OCI-LY3 (cell line): ENCODE measurements at regions not wholly inside any gene's neighbourhood (a gene's known extent, or its start where the extent isn't known, plus 50 kb on each side); places are given as distances from the start of the nearest gene placed in this dataset.
"Not testable (repeated sequence)": the region's sequence is repeated elsewhere in the genome, so short reads cannot be mapped to it uniquely, and the experiment has no call there.

ENCODE experiments used
- H2AFZ ChIP-seq: fragments of 200-600, 300-600 bp; shearing (Covaris generic); 2 replicates; pipeline ENCODE4 v1.6.0; 2014; ENCODE audit warnings: antibody characterized with exemption, low read depth, low read length
- H3K27ac ChIP-seq: fragments of 200-600, 300-600 bp; sonication (generic); 2 replicates; pipeline ENCODE4 v1.5.1; 2014; ENCODE audit warnings: mild to moderate bottlenecking, low read length, moderate library complexity, mixed read lengths
- H3K27me3 ChIP-seq: fragments of 200-600, 300-600 bp; sonication (generic); 2 replicates; pipeline ENCODE4 v1.6.1; 2014; ENCODE audit warnings: low read depth, low read length, mixed read lengths
- H3K36me3 ChIP-seq: fragments of 200-600, 300-600 bp; sonication (generic); replicated peaks from 2 replicates; pipeline ENCODE3; 2014; ENCODE audit warnings: low read depth, low read length, mixed read lengths
- H3K4me1 ChIP-seq: fragments of 300-600, 200-600 bp; sonication (generic); 2 replicates; pipeline ENCODE4 v1.6.1; 2014; ENCODE audit warnings: low read length, mixed read lengths
- H3K4me2 ChIP-seq: fragments of 200-600, 300-600 bp; sonication (generic); 2 replicates; pipeline ENCODE4 v1.6.1; 2014; ENCODE audit warnings: low read length, mixed read lengths
- H3K4me3 ChIP-seq: fragments of 300-600, 200-600 bp; sonication (generic); 2 replicates; pipeline ENCODE4 v1.5.1; 2014; ENCODE audit warnings: antibody characterized with exemption, mild to moderate bottlenecking, low read length, moderate library complexity
- H3K79me2 ChIP-seq: fragments of 300-600, 200-600 bp; shearing (Covaris generic); 2 replicates; pipeline ENCODE4 v1.6.1; 2014; ENCODE audit warnings: mild to moderate bottlenecking, low read length, mixed read lengths
- H3K9ac ChIP-seq: fragments of 300-600, 200-600 bp; shearing (Covaris generic); 2 replicates; pipeline ENCODE4 v1.6.0; 2014; ENCODE audit warnings: mild to moderate bottlenecking, low read length, moderate library complexity
- H3K9me3 ChIP-seq: fragments of 200-600, 300-600 bp; shearing (Covaris generic); 2 replicates; pipeline ENCODE4 v1.6.1; 2014; ENCODE audit warnings: low read length, mixed read lengths; ENCODE audit not compliant: insufficient read depth
- H4K20me1 ChIP-seq: fragments of 200-600, 300-600 bp; sonication (generic); 2 replicates; pipeline ENCODE4 v1.6.1; 2016; ENCODE audit warnings: low read length, mixed read lengths; ENCODE audit not compliant: insufficient read depth
- CTCF ChIP-seq: fragments of 200-600, 300-600 bp; sonication (generic); IDR thresholded peaks from 2 replicates; pipeline ENCODE4 v1.5.1; 2014; ENCODE audit warnings: antibody characterized with exemption, low read length, low read depth
- EZH2phosphoT487 ChIP-seq: fragments of 200-600 bp; shearing (Covaris generic); IDR thresholded peaks from 2 replicates; pipeline ENCODE4 v1.6.1; 2018; ENCODE audit warnings: antibody characterized with exemption, mixed run types, low read depth

GRCh38 chr3:74905478-74905877 is 291.0 kb upstream of the CNTN3 start:
- H3K4me3 ChIP-seq, result no peak overlapping the region
- H3K79me2 ChIP-seq, result no peaks in the 10 kb centered on the region
- H3K4me1 ChIP-seq, result no peaks in the 10 kb centered on the region

GRCh38 chr3:74904646-74905045 is 290.2 kb upstream of the CNTN3 start:
- H3K9me3 ChIP-seq, result no peaks in the 10 kb centered on the region
- no peaks in the 10 kb centered on the region for H3K27me3 ChIP-seq
- no peak overlapping the region for H3K27ac ChIP-seq
- H3K79me2 ChIP-seq, result no peaks in the 10 kb centered on the region
- no peaks in the 10 kb centered on the region for H4K20me1 ChIP-seq
- no peak overlapping the region for H2AFZ ChIP-seq
- no peak overlapping the region for H3K9ac ChIP-seq
- TF ChIP-seq EZH2phosphoT487 (no peak), CTCF (no peak)
- H3K4me2 ChIP-seq, result no peak overlapping the region
- no peaks in the 10 kb centered on the region for H3K4me1 ChIP-seq
- H3K36me3 ChIP-seq, result no peaks in the 10 kb centered on the region
- H3K4me3 ChIP-seq, result no peak overlapping the region

More at GRCh38 chr3:74905478-74905877, 291.0 kb upstream of the CNTN3 start:
- no peak overlapping the region for H3K4me2 ChIP-seq
- H4K20me1 ChIP-seq, result no peaks in the 10 kb centered on the region
- H2AFZ ChIP-seq, result no peak overlapping the region
- H3K36me3 ChIP-seq, result no peaks in the 10 kb centered on the region
- TF ChIP-seq EZH2phosphoT487 (no peak), CTCF (no peak)
- no peak overlapping the region for H3K27ac ChIP-seq
- H3K9me3 ChIP-seq, result no peaks in the 10 kb centered on the region
- no peak overlapping the region for H3K9ac ChIP-seq
- H3K27me3 ChIP-seq, result no peaks in the 10 kb centered on the region

GRCh38 chr3:74899796-74900516 is 285.5 kb upstream of the CNTN3 start:
- H3K27ac ChIP-seq, H3K79me2 ChIP-seq, H3K4me2 ChIP-seq, H3K9ac ChIP-seq, H3K9me3 ChIP-seq, H3K36me3 ChIP-seq, H4K20me1 ChIP-seq, H3K4me3 ChIP-seq, H2AFZ ChIP-seq, H3K27me3 ChIP-seq, H3K4me1 ChIP-seq: not testable (repeated sequence)

- no peak overlapping the region for H2AFZ ChIP-seq
- no peaks in the 10 kb centered on the region for H3K79me2 ChIP-seq
- no peak overlapping the region for H3K4me2 ChIP-seq
- no peaks in the 10 kb centered on the region for H3K9me3 ChIP-seq
- H3K36me3 ChIP-seq, result no peaks in the 10 kb centered on the region
- H3K27me3 ChIP-seq, result no peaks in the 10 kb centered on the region
- no peak overlapping the region for H3K27ac ChIP-seq
- no peaks in the 10 kb centered on the region for H4K20me1 ChIP-seq
- H3K9ac ChIP-seq, result no peak overlapping the region
- H3K4me1 ChIP-seq, result no peaks in the 10 kb centered on the region
- peak; percentile 31 for TF ChIP-seq CTCF
- no peak for TF ChIP-seq EZH2phosphoT487
- H3K4me3 ChIP-seq, result no peak overlapping the region
Observed at GRCh38 chr3:74897006-74897405, 282.5 kb upstream of the CNTN3 start.
